GM10266 (cell line): ENCODE measurements at regions not wholly inside any gene's neighbourhood (a gene's known extent, or its start where the extent isn't known, plus 50 kb on each side); places are given as distances from the start of the nearest gene placed in this dataset.

Experiments used
- DNase-seq: peaks from one replicate; pipeline ENCODE4 v3.0.0; 2012; ENCODE audit errors: extremely low spot score
- TF ChIP-seq, protein P1 (sequence below): IDR thresholded peaks from 2 replicates; pipeline ENCODE4 v1.5.1; 2012; ENCODE audit warnings: mild to moderate bottlenecking, low read depth; ENCODE audit not compliant: control insufficient read depth, insufficient read depth; ENCODE audit errors: missing control alignments

DNA sequence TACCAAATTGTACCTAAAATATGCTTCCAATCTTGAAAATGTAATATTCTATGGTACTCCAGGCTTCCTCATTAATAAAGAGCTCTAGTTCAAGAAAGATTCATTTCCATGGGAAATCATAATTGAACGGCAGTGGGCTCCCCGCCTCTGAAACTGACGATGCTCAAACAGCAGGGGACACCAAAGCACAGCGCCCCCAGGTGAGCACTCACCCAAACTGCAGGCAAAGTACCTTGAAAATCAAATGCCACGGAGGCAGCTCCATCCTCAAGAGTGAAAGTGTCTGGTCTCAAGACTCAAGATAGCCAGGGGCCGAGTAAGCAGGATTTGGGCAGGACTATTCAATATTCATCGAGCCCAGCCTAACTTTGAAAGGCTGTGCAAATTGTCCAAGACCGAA, 217.4 kb upstream of the TNRC6C start:
- DNase-seq = no peak

DNA sequence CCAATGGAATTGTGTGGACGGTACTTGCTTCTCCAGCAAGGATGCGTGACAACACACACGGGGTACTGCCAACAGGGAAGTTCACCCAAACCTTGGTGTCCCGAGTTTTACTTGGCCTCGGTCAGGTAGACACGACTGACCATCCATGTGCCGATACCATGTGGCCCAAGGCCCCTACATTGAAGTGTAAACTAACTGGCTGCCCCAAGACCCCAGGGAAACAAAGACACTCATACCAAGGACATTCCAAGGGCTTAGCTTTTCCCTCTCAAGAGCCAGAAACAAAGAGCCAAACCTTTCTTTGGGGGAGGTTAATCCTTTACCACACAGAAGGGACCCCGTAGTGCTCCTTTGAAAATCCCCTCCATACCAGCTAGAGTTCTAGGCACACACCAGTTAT, 215.9 kb upstream of the TNRC6C start:
- TF ChIP-seq, protein P1, sequence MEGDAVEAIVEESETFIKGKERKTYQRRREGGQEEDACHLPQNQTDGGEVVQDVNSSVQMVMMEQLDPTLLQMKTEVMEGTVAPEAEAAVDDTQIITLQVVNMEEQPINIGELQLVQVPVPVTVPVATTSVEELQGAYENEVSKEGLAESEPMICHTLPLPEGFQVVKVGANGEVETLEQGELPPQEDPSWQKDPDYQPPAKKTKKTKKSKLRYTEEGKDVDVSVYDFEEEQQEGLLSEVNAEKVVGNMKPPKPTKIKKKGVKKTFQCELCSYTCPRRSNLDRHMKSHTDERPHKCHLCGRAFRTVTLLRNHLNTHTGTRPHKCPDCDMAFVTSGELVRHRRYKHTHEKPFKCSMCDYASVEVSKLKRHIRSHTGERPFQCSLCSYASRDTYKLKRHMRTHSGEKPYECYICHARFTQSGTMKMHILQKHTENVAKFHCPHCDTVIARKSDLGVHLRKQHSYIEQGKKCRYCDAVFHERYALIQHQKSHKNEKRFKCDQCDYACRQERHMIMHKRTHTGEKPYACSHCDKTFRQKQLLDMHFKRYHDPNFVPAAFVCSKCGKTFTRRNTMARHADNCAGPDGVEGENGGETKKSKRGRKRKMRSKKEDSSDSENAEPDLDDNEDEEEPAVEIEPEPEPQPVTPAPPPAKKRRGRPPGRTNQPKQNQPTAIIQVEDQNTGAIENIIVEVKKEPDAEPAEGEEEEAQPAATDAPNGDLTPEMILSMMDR = no peak
- no peak for DNase-seq

More for the DNA sequence above, 217.4 kb upstream of the TNRC6C start:
- TF ChIP-seq, protein P1 = peak; percentile 25

DNA sequence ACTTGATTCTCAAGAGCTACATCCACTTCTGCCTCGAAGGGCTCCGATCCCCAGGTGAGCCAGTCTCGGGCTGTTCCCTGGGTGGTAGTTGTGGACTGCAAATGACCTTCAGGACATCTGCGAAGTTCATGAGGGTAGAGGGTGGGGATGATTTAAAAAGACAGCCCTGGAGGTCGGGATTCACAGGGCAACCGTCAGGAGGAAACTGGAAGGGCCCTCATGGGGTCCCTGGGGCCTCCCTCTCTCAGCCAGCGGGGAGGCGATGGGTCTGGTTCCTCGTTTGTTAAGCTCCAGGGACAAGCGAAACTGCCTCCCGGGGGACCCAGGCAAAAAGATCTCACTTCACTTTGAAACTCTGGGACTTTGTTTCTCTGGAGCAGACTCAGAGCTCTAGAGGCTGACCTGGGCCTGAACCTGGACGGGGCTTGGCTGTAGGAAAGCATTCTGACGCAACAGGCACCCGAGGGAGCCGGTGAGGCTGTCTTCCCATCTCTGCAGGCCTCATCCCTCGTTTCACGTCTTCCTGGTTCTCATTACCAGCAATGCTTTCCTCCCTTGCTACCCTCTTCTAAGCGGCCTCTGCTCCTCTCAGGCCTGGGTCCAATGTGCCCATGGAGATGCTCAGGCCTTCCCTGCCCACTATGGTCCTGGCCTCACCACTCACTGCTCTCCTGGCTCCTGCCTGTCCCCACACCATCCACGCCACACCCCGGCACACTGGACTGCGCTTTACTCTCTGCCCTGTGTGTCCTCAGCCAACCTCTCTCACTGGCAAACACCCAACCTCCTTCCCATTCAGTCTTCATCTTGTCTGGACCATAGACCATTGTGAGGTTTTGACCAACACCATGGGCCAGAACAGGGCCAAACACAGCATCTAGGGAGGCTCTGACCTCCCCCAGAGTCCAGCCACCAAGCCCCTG, 214.2 kb upstream of the TNRC6C start:
- TF ChIP-seq, protein P1 = no peak
- no peak for DNase-seq

DNA sequence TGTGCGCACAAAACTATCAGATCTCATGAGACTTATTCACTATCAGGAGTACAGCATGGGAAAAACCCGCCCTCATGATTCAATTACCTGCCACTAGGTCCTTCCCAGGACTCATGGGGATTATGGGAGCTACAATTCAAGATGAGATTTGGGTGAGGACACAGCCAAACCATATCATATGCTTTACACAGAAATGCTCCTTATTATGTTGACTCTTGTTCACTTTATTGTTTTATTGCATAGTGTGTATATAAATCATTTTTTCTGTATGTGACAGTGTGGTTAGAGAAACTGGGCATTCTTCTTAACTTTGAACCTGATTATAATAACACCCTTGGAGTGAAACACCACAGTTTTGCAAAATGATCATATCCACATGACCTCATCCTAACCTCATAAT, 212.8 kb upstream of the TNRC6C start:
- TF ChIP-seq, protein P1 = no peak
- DNase-seq = no peak

DNA sequence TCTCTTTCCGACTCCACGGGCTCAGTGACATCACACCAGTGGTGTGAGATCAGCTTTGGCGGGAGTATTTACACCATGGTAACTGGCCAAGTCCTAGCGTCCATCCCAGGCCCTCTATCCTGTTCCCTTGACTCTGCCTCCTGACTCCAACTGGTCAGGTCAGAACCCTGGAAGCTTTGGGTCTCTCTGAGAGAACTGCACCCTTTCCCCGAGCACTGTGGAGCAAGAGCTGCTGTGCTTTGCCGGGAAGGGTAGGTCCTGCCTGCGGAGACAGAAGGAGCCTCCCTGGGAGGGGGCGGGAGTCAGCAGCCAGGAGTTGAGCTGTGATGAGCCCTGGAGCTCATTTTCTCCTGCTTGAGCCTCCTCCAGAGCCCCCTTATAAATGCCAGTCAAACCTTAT, 212.1 kb upstream of the TNRC6C start:
- TF ChIP-seq, protein P1 = no peak
- DNase-seq = no peak

DNA sequence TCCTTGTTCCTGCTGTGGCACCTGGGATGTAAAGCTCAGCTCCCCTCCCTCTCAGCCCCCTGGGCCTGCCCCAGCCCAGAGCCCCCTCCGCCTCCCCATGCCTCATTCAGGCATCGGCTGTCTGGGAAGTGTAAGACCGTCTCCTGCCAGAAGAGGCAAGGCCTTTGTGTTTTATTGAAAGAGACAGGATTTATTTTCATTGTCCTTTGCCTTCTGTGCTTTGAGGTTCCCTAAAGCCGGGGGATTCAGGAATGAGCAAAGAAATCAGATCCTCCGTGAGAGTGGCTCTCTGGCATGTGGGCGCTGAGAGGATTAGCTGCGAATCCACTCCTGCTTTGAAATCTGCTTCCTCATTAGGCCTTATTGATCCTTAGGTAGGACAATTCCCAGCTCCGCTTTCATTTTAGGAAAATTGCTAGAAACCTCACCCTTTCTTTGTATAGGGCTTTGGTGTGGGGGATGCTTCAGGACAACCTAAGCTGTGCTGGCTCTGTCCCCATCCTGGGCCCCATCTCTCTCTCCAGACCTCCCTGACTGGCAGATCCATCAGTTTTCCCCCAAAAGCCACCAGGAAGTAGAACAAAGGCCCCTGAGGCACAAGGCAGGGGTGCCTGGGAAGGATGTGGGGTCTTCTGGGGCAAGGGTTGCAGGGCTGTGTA, 211.5 kb upstream of the TNRC6C start:
- no peak for DNase-seq
- TF ChIP-seq, protein P1 = no peak

DNA sequence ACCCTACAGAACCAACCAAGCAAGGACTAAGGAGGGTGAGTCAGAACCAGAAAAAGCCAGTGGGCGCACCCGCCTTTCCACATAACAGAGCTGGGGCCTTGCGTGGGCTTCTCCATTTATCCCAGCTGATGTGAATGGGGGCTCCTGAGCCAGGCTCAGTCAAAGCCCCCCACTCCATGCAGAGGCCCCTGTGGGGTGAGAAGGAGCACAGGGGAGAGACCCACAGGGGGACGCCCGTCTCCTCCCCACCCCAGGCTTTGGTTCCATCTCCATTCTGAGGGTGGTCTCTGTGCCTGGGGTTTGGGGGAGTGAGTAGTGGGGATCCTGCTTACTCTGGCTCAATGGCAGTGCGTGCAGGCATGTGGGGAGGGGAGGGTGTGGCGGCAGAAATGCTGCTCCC, 210.1 kb upstream of the TNRC6C start:
- no peak for DNase-seq
- TF ChIP-seq, protein P1 = no peak
